Thyroid gland (tissue), 4 donors: ENCODE measurements at regions not wholly inside any gene's neighbourhood (a gene's known extent, or its start where the extent isn't known, plus 50 kb on each side); places are given as distances from the start of the nearest gene placed in this dataset.
"Not testable (repeated sequence)": the region's sequence is repeated elsewhere in the genome, so short reads cannot be mapped to it uniquely, and the experiment has no call there.

Source experiments
- DNase-seq, 2 donors: peaks; one replicate each; pipeline ENCODE4 v3.0.0-alpha.2; 2019
- H3K27ac ChIP-seq, 3 donors: fragments of 200-600 bp; sonication (generic); 1 replicate in 2 of 3; 2 replicates in 1 of 3; pipeline ENCODE4 v1.5.1; 2016 to 2019; ENCODE audit warnings: mild to moderate bottlenecking in 1 of 3, moderate library complexity in 1 of 3
- H3K27me3 ChIP-seq: fragments of 200-600 bp; sonication (generic); one replicate; pipeline ENCODE4 v1.5.1; 2019
- H3K36me3 ChIP-seq, 2 donors: fragments of 200-600 bp; sonication (generic); one replicate each; pipeline ENCODE4 v1.5.1; 2016 to 2019
- H3K4me1 ChIP-seq, 2 donors: fragments of 200-600 bp; sonication (generic); one replicate each; pipeline ENCODE4 v1.5.1; 2017 to 2019
- H3K4me3 ChIP-seq, 3 donors: fragments of 200-600 bp; sonication (generic); replicated peaks in 1 of 3; 1 replicate in 2 of 3; 2 replicates in 1 of 3; pipeline ENCODE4 v1.5.1; 2016; ENCODE audit warnings: mild to moderate bottlenecking in 1 of 3
- H3K9me3 ChIP-seq: fragments of 200-600 bp; sonication (generic); one replicate; pipeline ENCODE4 v1.5.1; 2017
- POLR2A ChIP-seq, 2 donors: fragments of 450-650 bp; IDR thresholded peaks; one replicate each; pipeline ENCODE4 v1.6.1; 2017; ENCODE audit warnings: antibody characterized with exemption in 2 of 2, mild to moderate bottlenecking in 2 of 2, moderate library complexity in 1 of 2
- WGBS, 2 donors: methylation state at CpG; one replicate each; pipeline ENCODE4 v1.1.5; 2017; 5-methylcytosine and 5-hydroxymethylcytosine counted together
- intact Hi-C: fragments of 100-400 bp; cut with DNase I; formaldehyde crosslinking; loops from one replicate; pipeline ENCODE4 v1.15.1; 2023
- TF ChIP-seq, protein P1 (sequence below), 6 experiments: fragments of 200-600 bp in 3 of 6; fragments of 450-650 bp in 3 of 6; sonication (generic) in 3 of 6; IDR thresholded peaks; one replicate each; pipeline ENCODE4 v1.5.1; 2016 to 2019; ENCODE audit warnings: antibody characterized with exemption in 6 of 6, mild to moderate bottlenecking in 2 of 6, inconsistent platforms in 1 of 6, moderate library complexity in 1 of 6

DNA sequence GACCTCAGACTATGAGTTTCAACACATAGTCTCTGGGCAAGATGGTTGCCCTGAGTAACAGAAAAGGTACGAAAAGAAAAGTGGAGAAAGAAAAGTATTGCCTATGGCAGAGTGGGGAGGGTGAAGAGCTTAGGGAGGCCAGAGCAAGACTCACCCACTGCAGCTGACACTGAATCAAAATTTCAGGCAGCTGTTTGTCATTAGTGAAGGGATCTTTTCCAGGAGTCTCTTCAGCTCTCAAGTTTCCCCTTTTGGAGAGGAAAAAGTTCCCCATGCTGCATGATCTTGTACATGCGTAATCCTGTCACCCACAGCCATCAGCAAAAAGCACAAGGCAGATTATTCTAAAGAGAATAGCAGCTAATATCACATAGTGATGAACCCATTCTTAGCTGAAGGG, 616.9 kb upstream of the GBE1 start:
- no peak overlapping the region for H3K4me3 ChIP-seq
- TF ChIP-seq, protein P1, sequence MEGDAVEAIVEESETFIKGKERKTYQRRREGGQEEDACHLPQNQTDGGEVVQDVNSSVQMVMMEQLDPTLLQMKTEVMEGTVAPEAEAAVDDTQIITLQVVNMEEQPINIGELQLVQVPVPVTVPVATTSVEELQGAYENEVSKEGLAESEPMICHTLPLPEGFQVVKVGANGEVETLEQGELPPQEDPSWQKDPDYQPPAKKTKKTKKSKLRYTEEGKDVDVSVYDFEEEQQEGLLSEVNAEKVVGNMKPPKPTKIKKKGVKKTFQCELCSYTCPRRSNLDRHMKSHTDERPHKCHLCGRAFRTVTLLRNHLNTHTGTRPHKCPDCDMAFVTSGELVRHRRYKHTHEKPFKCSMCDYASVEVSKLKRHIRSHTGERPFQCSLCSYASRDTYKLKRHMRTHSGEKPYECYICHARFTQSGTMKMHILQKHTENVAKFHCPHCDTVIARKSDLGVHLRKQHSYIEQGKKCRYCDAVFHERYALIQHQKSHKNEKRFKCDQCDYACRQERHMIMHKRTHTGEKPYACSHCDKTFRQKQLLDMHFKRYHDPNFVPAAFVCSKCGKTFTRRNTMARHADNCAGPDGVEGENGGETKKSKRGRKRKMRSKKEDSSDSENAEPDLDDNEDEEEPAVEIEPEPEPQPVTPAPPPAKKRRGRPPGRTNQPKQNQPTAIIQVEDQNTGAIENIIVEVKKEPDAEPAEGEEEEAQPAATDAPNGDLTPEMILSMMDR (IDR thresholded peaks at IDR 0.05): no peak
- no peak for TF ChIP-seq POLR2A (IDR thresholded peaks at IDR 0.05)
- DNase-seq: no peak
- H3K27me3 ChIP-seq: no peaks in the 10 kb centered on the region
- intact Hi-C loops: no loop called here
- H3K9me3 ChIP-seq: no peaks in the 10 kb centered on the region
- H3K36me3 ChIP-seq: no peaks in the 10 kb centered on the region
- no peaks in the 10 kb centered on the region for H3K4me1 ChIP-seq
- H3K27ac ChIP-seq: no peak overlapping the region
- WGBS, 2 donors: 80 to 86% methylated on average over 2 of the region's 2 CpGs

DNA sequence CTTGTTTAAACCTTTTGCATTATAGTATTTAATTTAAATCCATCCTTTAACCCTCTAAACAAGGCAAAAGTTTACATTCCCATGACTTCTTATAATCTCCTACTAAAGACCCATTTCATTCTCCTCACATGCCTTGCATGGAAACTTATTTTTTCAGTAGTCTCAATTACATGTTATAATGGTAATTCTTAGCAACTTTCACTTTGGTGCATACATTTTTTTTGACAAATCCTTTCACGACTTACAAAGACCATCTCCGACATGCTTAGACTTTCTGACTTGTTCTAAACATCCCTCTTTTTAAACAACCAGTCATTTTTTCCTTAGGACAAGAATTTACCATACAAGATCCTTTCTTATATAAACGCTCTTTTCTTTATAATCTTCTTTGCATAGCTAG, 615.4 kb upstream of the GBE1 start:
- no peak for DNase-seq
- Histone ChIP-seq H3K27me3 (no peaks in the 10 kb centered on the region), H3K4me3 (no peak overlapping the region), H3K4me1 (no peaks in the 10 kb centered on the region), H3K9me3 (no peaks in the 10 kb centered on the region), H3K36me3 (no peaks in the 10 kb centered on the region), H3K27ac (no peak overlapping the region)
- WGBS, 2 donors: 79 to 81% methylated on average over 3 of the region's 3 CpGs
- intact Hi-C loops: no loop called here
- TF ChIP-seq, protein P1 (IDR thresholded peaks at IDR 0.05): no peak
- no peak for TF ChIP-seq POLR2A (IDR thresholded peaks at IDR 0.05)

DNA sequence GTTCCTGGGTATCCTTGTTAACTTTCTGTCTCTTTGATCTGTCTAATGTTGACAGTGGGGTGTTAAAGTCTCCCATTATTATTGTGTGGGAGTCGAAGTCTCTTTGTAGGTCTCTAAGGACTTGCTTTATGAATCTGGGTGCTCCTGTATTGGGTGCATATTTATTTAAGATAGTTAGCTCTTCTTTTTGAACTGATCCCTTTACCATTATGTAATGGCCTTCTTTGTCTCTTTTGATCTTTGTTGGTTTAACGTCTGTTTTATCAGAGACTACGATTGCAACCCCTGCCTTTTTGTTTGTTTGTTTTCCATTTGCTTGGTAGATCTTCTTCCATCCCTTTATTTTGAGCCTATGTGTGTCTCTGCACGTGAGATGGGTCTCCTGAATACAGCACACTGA, 612.4 kb upstream of the GBE1 start:
- DNase-seq, H3K36me3 ChIP-seq, H3K4me1 ChIP-seq, intact Hi-C loops, H3K9me3 ChIP-seq, H3K27me3 ChIP-seq, H3K4me3 ChIP-seq, H3K27ac ChIP-seq: not testable (repeated sequence)
- 76 to 83% methylated on average over 4 of the region's 4 CpGs for WGBS, 2 donors

DNA sequence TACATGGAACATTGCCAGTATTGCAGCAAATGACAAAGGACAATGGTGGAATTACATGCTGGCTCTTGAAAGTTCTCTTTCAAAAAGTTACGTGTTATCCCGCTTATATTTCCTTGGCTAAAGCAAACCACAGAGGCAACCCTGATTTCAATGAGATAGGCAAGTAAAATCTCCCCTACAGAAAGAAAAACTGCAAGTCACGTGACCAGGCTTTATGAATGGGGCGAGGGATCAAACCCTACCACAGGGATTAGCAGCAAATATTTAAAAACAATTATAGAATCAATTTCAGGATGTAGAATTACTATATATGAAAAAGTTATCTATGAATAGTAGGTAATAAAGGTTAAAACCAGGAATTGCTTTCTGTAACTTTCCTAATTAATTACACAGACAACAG, 603.4 kb upstream of the GBE1 start:
- H3K9me3 ChIP-seq: no peaks in the 10 kb centered on the region
- WGBS, 2 donors: 88% methylated on average over 4 of the region's 4 CpGs
- H3K27me3 ChIP-seq: no peaks in the 10 kb centered on the region
- TF ChIP-seq POLR2A (IDR thresholded peaks at IDR 0.05): no peak
- no peak overlapping the region for H3K27ac ChIP-seq
- intact Hi-C loops: no loop called here
- no peak overlapping the region for H3K4me3 ChIP-seq
- H3K36me3 ChIP-seq: no peaks in the 10 kb centered on the region
- no peaks in the 10 kb centered on the region for H3K4me1 ChIP-seq
- DNase-seq: no peak

DNA sequence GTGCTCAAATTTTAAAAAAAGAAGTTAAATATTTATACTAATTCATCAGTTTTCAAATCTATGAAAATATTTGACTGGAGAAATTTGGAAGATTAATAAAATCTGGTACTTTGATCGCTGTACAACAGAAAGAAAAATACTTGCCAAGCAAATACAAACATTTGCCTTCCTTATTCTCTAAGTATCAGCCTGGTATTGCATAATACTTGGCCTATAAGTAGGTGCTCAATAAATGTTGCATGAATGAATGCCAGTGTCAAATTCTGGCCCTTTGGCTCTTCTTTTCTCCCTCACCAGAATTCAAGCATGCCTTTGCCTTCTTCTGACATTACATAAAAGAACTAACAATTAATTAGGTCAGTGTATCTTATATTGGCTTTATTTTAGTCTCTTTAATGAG, 601.7 kb upstream of the GBE1 start:
- no peak overlapping the region for H3K4me3 ChIP-seq
- 71 to 83% methylated on average over 1 of the region's 1 CpG for WGBS, 2 donors
- no peak overlapping the region for H3K27ac ChIP-seq
- no peaks in the 10 kb centered on the region for H3K9me3 ChIP-seq
- H3K36me3 ChIP-seq: no peaks in the 10 kb centered on the region
- no peaks in the 10 kb centered on the region for H3K4me1 ChIP-seq
- intact Hi-C loops: no loop called here
- no peaks in the 10 kb centered on the region for H3K27me3 ChIP-seq
- TF ChIP-seq, protein P1 (IDR thresholded peaks at IDR 0.05): no peak
- TF ChIP-seq POLR2A (IDR thresholded peaks at IDR 0.05): no peak
- DNase-seq: no peak

DNA sequence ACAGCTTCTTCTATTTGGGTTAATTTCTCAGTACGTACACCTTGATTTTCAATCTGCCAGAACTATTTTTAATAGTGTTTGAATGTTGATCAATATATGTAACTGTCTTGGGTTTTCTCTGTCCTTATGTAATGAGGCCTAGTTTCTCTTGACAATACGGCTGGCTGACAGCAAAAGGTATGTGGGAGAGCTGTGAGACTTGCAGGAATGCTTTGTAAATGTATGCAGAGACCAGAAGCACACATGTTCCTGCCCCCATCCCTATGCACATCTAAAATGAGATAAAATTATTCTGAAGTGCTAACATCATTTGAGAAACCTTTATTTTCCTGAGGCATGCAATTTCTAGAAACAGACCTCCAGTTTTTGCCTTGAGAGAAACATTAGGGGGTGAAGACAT, 593.8 kb upstream of the GBE1 start:
- DNase-seq: no peak
- H3K9me3 ChIP-seq: no peaks in the 10 kb centered on the region
- TF ChIP-seq POLR2A (IDR thresholded peaks at IDR 0.05): no peak
- TF ChIP-seq, protein P1 (IDR thresholded peaks at IDR 0.05): no peak
- H3K27me3 ChIP-seq: no peaks in the 10 kb centered on the region
- WGBS, 2 donors: 65 to 72% methylated on average over 2 of the region's 2 CpGs
- H3K4me3 ChIP-seq: no peak overlapping the region
- intact Hi-C loops: no loop called here
- no peaks in the 10 kb centered on the region for H3K36me3 ChIP-seq
- H3K4me1 ChIP-seq: no peaks in the 10 kb centered on the region
- H3K27ac ChIP-seq: no peak overlapping the region
